Heart left ventricle (tissue), 13 donors: ENCODE measurements at regions not wholly inside any gene's neighbourhood (a gene's known extent, or its start where the extent isn't known, plus 50 kb on each side); places are given as distances from the start of the nearest gene placed in this dataset.

Experiments
- CTCF ChIP-seq, 12 donors: fragments of 200-600 bp; sonication (generic) in 4 of 12; IDR thresholded peaks; one replicate each; pipeline versions ENCODE4 v1.5.0 to v1.8.0; 2018 to 2022; ENCODE audit warnings: antibody characterized with exemption in 12 of 12, mild to moderate bottlenecking in 5 of 12
- POLR2A ChIP-seq, 2 donors: fragments of 450-650 bp; IDR thresholded peaks; one replicate each; pipeline ENCODE4 v1.6.1; 2017; ENCODE audit warnings: antibody characterized with exemption in 2 of 2, mild to moderate bottlenecking in 2 of 2, moderate library complexity in 2 of 2
- donor health status: ischemic (EF 13 %, LVEDD 7.1; RV severe dilation, severe dysfunction).
- donor health status: DM: no; HTN: yes; CAD: no.
- donor health status: DM: no; HTN: no; CAD: no.
- donor health status: ischemic (EF 25% LVEDD 6.9; RV normal size, moderate dysfunction).
- donor health status: ischemic (EF 25% LVEDD 5.7; RV mildly dilated, moderate dysfunction).
- donor health status: ischemic (EF 35%, LVEDD 5.7; RV mildly dilated, moderate dysfunction).
- donor health status: nonischemic (EF 11% LVEDD 7.7; RV severe dilation, severe dysfunction).
- donor health status: DM: yes; HTN: yes; CAD: no.
- donor health status: PGD.
- donor health status: ischemic (EF 29% LVEDD 5.4; RV normal size, mild dysfunction).
- donor health status: nonischemic (EF 23%, LVEDD 6.1; RV moderate dilation, normal function).

DNA sequence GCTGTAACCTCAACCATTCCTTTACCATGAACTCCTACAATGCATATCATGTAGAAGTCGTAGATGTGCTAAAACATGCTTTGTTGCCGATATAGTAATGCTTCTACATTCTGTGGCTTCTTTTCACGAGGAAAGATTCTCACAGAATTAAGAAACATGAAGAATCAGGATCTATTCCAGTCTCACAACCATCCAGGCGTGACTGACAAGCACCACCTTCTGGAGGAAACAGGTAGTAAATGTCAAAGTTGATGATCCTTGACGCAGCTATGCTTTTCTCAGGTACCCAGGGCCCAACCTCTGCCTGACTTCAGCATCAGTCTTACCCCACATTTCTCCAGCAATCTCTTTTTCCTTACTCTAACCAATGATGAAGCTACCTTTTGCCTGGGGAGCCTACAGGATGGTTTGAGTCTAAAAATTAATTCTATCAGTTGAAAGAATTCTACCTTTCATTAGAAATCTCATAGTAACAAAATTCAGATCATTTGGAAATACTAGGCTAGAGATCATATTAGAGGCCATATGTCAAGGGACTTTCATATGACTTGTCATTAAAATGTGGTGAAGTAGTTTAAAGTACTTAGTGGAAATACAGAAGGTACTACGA lies 123.3 kb upstream of the RND3 start:
- TF ChIP-seq POLR2A (IDR thresholded peaks at IDR 0.05) (no peak), CTCF (IDR thresholded peaks at IDR 0.05) (peak in 11 of 12 donors; percentile 33 to 63 (median 45))
